ENCODE measurements at regions not wholly inside any gene's neighbourhood (a gene's known extent, or its start where the extent isn't known, plus 50 kb on each side); places are given as distances from the start of the nearest gene placed in this dataset.

GRCh38 chr6:125534430-125535263, 214.8 kb upstream of the HEY2 start:
- H3K9me3 ChIP-seq: no peaks in the 10 kb centered on the region
- H3K27ac ChIP-seq (ENCODE audit: low read depth in 2 of 2, low read length in 1 of 2): no peak overlapping the region
- no peak overlapping the region for H3K4me3 ChIP-seq (ENCODE audit: low read depth in 2 of 2, low read length in 1 of 2)
- H3K9me2 ChIP-seq: no peaks in the 10 kb centered on the region
- 5% methylated on average over 17 of the region's 17 CpGs for WGBS (ENCODE audit: low lambda C conversion rate)
- ChIA-PET CTCF (no interaction called here), POLR2A (no interaction called here)
- no peak for TF ChIP-seq MXI1 (IDR thresholded peaks at IDR 0.05; ENCODE audit: low read depth, low read length)
- TF ChIP-seq CHD2 (IDR thresholded peaks at IDR 0.05; ENCODE audit: low read length, partially characterized antibody): no peak
- TF ChIP-seq EZH2phosphoT487 (IDR thresholded peaks at IDR 0.05; ENCODE audit: borderline replicate concordance, low read depth): no peak
- TF ChIP-seq RFX5 (IDR thresholded peaks at IDR 0.05; ENCODE audit: low read length): no peak
- TF ChIP-seq ELF1 (IDR thresholded peaks at IDR 0.05): no peak
- no peak for TF ChIP-seq TAF1 (IDR thresholded peaks at IDR 0.05; ENCODE audit: borderline replicate concordance, low read depth, low read length)
- TF ChIP-seq EP300 (IDR thresholded peaks at IDR 0.05; ENCODE audit: borderline replicate concordance in 1 of 2, low read depth in 1 of 2, low read length in 1 of 2): no peak
- no peak for TF ChIP-seq CTCF (IDR thresholded peaks at IDR 0.05)
- no peak for TF ChIP-seq RXRA (IDR thresholded peaks at IDR 0.05; ENCODE audit: borderline replicate concordance, low read depth)
- no peak for TF ChIP-seq SMC3 (IDR thresholded peaks at IDR 0.05; ENCODE audit: low read depth, low read length)
- TF ChIP-seq MEF2A (IDR thresholded peaks at IDR 0.05; ENCODE audit: borderline replicate concordance, low read depth): no peak
- no peak for TF ChIP-seq USF1 (IDR thresholded peaks at IDR 0.05; ENCODE audit: borderline replicate concordance, low read depth)
- no peak for TF ChIP-seq TCF12 (IDR thresholded peaks at IDR 0.05)
- TF ChIP-seq GABPA (IDR thresholded peaks at IDR 0.05; ENCODE audit: low read depth): no peak
- TF ChIP-seq REST (IDR thresholded peaks at IDR 0.05; ENCODE audit: low read depth, low read length): no peak
- TF ChIP-seq MAX (IDR thresholded peaks at IDR 0.05; ENCODE audit: low read depth): no peak
- TF ChIP-seq SIN3A (IDR thresholded peaks at IDR 0.05; ENCODE audit: borderline replicate concordance, low read depth, low read length): no peak
- no peak for TF ChIP-seq PBX3 (IDR thresholded peaks at IDR 0.05)
- H3F3A ChIP-seq (replicated peaks; ENCODE audit: insufficient read depth): no peaks in the 10 kb centered on the region
- H2AFZ ChIP-seq (ENCODE audit: low read depth): no peak overlapping the region
- no peak for DNase-seq
- no peak overlapping the region for H3K9ac ChIP-seq
- H3K79me2 ChIP-seq (ENCODE audit: insufficient read depth): no peaks in the 10 kb centered on the region
- H3K4me2 ChIP-seq: no peak overlapping the region
- peaks cover 14% of the 10 kb centered on the region; the same call in 1 of the 2 replicates for H3K27me3 ChIP-seq (ENCODE audit: insufficient read depth)
- H4K20me1 ChIP-seq (ENCODE audit: insufficient read depth): no peaks in the 10 kb centered on the region
- no peaks in the 10 kb centered on the region for H3K36me3 ChIP-seq (replicated peaks in 1 of 2; ENCODE audit: control insufficient read depth in 1 of 2, insufficient read depth in 2 of 2, low read length in 1 of 2)
- no peaks in the 10 kb centered on the region for H3K4me1 ChIP-seq (ENCODE audit: control insufficient read depth in 1 of 2, insufficient read depth in 2 of 2, low read depth in 1 of 2, low read length in 1 of 2)
